ENCODE measurements at regions not wholly inside any gene's neighbourhood (a gene's known extent, or its start where the extent isn't known, plus 50 kb on each side); places are given as distances from the start of the nearest gene placed in this dataset.

DNA sequence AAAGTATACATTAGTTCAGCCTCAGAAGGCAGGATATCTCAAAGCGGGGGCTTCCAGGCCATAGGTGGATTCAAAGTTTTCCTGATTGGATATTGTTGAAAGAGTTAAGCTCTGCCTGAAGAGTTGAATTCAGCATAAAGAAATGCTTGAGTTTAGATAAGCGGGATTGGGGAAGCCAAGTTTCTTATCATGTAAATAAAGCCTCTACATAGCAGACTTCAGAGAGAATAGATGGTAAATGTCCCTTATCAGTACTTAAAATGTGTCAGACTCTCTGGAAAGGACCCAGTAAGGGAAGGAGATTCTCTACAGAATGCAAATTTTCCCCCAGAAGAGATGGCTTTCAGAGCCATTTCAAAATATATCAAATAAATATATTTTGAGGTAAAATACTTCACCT lies 423.5 kb downstream of the SHISA9 start:
- TF ChIP-seq EZH2phosphoT487 (IDR thresholded peaks at IDR 0.05; ENCODE audit: borderline replicate concordance, low read depth) = no peak
- TF ChIP-seq, protein P1, sequence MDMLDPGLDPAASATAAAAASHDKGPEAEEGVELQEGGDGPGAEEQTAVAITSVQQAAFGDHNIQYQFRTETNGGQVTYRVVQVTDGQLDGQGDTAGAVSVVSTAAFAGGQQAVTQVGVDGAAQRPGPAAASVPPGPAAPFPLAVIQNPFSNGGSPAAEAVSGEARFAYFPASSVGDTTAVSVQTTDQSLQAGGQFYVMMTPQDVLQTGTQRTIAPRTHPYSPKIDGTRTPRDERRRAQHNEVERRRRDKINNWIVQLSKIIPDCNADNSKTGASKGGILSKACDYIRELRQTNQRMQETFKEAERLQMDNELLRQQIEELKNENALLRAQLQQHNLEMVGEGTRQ (IDR thresholded peaks at IDR 0.05; ENCODE audit: borderline replicate concordance, low read depth, low read length) = no peak
- no peak for TF ChIP-seq SMC3 (IDR thresholded peaks at IDR 0.05; ENCODE audit: low read depth, low read length)
- no peak for TF ChIP-seq EP300 (IDR thresholded peaks at IDR 0.05; ENCODE audit: borderline replicate concordance in 1 of 2, low read depth in 1 of 2, low read length in 1 of 2)
- TF ChIP-seq, protein P2, sequence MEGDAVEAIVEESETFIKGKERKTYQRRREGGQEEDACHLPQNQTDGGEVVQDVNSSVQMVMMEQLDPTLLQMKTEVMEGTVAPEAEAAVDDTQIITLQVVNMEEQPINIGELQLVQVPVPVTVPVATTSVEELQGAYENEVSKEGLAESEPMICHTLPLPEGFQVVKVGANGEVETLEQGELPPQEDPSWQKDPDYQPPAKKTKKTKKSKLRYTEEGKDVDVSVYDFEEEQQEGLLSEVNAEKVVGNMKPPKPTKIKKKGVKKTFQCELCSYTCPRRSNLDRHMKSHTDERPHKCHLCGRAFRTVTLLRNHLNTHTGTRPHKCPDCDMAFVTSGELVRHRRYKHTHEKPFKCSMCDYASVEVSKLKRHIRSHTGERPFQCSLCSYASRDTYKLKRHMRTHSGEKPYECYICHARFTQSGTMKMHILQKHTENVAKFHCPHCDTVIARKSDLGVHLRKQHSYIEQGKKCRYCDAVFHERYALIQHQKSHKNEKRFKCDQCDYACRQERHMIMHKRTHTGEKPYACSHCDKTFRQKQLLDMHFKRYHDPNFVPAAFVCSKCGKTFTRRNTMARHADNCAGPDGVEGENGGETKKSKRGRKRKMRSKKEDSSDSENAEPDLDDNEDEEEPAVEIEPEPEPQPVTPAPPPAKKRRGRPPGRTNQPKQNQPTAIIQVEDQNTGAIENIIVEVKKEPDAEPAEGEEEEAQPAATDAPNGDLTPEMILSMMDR (IDR thresholded peaks at IDR 0.05) = no peak
- TF ChIP-seq POLR2AphosphoS5 (IDR thresholded peaks at IDR 0.05; ENCODE audit: low read depth, low read length) = no peak
- no peak for TF ChIP-seq RFX5 (IDR thresholded peaks at IDR 0.05; ENCODE audit: low read length)
- TF ChIP-seq, protein P3, sequence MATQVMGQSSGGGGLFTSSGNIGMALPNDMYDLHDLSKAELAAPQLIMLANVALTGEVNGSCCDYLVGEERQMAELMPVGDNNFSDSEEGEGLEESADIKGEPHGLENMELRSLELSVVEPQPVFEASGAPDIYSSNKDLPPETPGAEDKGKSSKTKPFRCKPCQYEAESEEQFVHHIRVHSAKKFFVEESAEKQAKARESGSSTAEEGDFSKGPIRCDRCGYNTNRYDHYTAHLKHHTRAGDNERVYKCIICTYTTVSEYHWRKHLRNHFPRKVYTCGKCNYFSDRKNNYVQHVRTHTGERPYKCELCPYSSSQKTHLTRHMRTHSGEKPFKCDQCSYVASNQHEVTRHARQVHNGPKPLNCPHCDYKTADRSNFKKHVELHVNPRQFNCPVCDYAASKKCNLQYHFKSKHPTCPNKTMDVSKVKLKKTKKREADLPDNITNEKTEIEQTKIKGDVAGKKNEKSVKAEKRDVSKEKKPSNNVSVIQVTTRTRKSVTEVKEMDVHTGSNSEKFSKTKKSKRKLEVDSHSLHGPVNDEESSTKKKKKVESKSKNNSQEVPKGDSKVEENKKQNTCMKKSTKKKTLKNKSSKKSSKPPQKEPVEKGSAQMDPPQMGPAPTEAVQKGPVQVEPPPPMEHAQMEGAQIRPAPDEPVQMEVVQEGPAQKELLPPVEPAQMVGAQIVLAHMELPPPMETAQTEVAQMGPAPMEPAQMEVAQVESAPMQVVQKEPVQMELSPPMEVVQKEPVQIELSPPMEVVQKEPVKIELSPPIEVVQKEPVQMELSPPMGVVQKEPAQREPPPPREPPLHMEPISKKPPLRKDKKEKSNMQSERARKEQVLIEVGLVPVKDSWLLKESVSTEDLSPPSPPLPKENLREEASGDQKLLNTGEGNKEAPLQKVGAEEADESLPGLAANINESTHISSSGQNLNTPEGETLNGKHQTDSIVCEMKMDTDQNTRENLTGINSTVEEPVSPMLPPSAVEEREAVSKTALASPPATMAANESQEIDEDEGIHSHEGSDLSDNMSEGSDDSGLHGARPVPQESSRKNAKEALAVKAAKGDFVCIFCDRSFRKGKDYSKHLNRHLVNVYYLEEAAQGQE (IDR thresholded peaks at IDR 0.05; ENCODE audit: low read depth, low read length) = no peak
- TF ChIP-seq TAF1 (IDR thresholded peaks at IDR 0.05; ENCODE audit: borderline replicate concordance, low read depth, low read length) = no peak
- TF ChIP-seq NFIC (IDR thresholded peaks at IDR 0.05; ENCODE audit: borderline replicate concordance) = no peak
- TF ChIP-seq TCF12 (IDR thresholded peaks at IDR 0.05) = no peak
- no peak for TF ChIP-seq JUND (IDR thresholded peaks at IDR 0.05)

Data from SK-N-SH (cell line).